CD4-positive, alpha-beta T cell treated with Interleukin-12 subunit alpha and Interleukin-12 subunit beta, for 1 hour (primary cell): ENCODE measurements at regions not wholly inside any gene's neighbourhood (a gene's known extent, or its start where the extent isn't known, plus 50 kb on each side); places are given as distances from the start of the nearest gene placed in this dataset.

Experiments
- DNase-seq: peaks from one replicate; pipeline ENCODE4 v3.0.0-alpha.2; 2020

GRCh38 chr2:184481865-184482264 lies 116.5 kb upstream of the ZNF804A start:
- DNase-seq, result no peak

GRCh38 chr2:184498936-184499335 lies 99.4 kb upstream of the ZNF804A start:
- DNase-seq, result no peak

DNA sequence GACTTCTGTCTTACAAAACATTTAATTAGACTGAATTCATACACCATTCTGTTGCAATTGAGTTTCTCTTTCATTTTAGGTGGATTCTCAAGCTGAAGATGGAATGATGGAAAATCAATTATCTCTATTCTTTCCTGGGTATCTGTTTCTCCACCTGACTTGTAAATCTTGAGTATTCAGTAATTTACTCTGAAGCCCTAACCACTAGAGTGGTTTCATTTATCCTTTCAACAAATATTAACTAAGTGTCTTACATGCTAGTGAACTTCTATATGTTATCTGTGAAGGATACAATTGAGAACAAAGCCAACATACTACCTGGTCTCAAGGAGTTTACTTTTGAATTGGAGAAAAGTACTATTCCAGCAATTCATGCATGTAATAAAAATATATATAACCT lies 94.1 kb upstream of the ZNF804A start:
- no peak for DNase-seq

DNA sequence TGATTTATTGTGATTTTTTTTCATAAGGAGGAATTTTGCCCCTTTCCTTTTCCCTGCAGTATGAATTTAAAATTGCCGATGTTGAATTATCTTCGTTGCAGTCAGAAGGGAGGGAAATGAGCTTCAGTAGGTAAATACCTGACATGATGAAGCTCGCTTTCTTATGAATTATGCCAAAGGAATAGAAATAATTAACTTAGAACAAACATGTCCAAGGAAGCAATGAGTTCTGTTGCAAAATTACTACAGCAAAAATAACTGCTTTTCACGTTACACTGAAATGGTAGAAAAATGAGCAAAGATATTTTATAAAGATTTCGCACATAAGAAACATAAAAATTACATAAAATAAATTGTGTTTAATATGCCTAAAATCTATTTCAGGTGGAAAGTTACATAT lies 91.1 kb upstream of the ZNF804A start:
- DNase-seq, result no peak

DNA sequence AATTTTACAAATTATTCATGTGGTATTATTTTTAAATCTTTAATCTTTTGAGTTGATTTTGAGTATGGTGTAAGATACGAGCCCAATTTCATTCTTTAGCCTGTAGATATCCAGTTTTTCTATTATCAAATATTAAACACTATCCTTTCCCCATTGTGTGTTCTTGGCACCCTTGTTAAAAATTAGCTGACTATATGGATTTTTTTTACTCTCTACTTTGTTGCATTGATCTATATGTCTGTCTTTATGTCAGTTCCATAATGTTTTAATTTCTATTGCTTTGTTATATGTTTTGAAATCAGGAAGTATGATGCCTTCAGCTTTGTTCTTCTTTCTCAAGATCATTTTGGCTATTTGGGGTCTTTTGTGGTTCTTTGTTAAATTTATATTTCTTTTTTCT lies 80.9 kb upstream of the ZNF804A start:
- DNase-seq, result no peak

DNA sequence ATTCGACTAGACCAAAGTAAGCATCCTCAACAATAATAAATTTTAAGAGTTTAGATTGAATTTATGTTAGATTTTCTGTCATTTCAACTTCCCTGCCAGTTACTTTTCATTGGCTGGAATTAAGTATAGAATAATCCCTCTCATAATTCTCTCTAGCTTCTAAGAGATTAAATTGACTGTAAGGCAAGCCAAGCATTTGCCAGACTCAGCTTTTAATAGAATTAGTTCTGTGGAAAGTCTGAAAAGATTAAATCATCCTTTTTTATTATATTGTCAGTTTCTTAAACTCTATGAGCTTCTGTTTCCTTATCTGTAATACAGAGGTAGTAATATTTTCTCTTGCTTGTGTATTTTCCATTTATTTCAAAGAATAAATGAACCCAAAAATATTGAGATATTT lies 77.9 kb upstream of the ZNF804A start:
- no peak for DNase-seq

DNA sequence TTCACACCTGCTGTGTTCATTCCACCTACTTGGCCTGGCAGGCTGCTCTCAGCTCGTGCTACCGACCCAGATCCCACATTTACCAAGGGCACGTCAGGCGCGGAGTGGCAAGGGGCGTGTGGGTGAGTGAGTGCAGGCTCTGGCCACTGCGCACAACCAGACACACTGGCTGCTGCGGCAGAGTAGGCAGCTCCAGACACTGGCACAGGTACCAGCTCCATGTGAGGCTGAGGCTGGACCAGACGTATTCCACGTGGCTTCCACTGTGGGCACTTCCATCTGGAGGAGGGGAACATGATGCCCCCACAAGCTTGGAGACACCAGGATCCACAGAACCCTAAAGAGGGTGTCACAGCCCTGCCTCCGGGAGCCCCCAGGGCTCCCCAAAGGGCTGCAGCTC lies 74.6 kb upstream of the ZNF804A start:
- no peak for DNase-seq

GRCh38 chr2:184524551-184525382 lies 73.6 kb upstream of the ZNF804A start:
- no peak for DNase-seq

GRCh38 chr2:184527058-184527457 lies 71.3 kb upstream of the ZNF804A start:
- no peak for DNase-seq

DNA sequence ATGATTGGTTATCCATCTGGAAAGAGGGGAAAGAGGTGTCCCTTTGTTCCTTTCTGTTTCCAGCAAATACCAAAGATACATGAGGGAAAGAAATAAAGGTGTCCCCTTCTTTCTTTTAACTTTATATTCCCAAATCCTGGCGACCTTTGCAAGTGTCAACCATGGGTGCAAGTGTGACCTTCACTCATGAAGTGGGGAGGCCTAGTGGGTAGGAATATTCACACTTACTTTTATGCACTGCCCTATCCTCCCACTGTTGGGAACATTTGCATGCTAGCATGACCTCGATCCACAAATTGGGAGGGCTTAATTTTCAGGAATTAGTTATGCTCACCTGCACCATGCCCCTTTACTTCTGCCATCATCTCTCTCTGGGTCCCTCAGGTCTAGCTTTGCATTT lies 70.2 kb upstream of the ZNF804A start:
- no peak for DNase-seq

DNA sequence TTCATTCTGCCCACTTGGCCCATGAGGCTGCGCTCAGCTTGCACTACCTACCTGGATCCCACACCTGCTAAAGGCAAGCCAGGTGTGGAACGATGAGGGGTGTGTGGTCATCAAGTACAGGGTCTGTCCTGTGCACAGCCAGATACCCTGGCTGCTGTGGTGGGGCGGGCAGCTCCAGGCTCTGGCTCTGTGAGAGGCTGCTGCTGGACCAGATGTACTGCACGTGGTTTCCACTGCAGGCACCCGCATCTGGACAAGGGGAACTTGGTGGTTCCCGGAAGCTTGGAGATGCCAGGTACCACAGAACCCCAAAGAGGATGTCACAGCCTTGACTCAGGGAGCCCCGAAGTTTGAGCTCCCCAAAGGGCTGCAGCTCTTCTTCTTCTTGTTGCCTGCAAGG lies 68.1 kb upstream of the ZNF804A start:
- DNase-seq, result no peak

GRCh38 chr2:184530959-184531358 lies 67.4 kb upstream of the ZNF804A start:
- no peak for DNase-seq

- no peak for DNase-seq
These were observed 65.8 kb upstream of the ZNF804A start for GRCh38 chr2:184532551-184532950.

- no peak for DNase-seq
These were observed 63.3 kb upstream of the ZNF804A start for GRCh38 chr2:184534986-184535385.

DNA sequence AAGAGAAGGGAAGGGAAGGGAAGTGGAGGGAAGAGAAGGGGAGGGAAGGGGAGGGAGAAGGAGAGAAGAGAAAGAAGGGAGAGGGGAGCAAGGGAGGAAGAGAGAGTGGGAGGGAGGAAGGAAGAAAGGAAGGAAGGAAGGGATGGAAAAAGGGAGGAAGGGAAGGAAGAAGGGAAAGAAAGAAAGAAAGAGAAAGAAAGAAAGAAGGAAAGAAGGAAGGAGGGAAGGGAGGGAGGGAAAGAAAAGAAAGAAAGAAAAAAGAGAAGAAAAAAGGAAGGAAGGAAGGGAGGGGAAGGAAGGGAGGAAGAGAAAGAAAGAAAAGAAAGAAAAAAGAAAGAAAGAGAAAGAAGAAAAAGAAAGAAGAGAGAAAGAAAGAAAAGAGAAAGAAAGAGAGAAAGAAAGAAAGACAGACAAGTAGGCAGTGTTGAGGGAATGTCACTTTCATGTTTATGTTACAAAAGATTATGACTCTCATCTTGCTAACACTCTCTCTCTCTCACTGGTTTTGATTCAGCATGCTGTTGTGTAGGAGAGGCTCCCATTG lies 58.0 kb upstream of the ZNF804A start:
- no peak for DNase-seq

DNA sequence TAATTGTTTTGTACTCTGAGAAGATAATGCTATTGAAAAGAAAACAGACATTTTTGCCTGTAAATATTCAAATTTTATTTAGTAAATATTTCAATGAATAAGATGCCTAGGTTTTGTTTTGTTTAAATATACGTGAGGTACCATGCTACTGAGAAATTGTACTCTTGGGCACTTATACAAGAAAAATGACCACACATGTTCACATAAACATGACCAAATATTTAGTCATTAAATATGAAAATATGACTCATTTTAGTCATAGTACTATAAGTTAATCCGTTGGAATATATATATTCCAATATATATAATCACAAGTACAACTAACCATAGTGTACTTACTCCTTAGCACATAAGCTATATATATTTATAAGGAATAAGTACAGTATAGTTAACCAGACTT lies 56.7 kb upstream of the ZNF804A start:
- no peak for DNase-seq

- no peak for DNase-seq
These were observed 54.5 kb upstream of the ZNF804A start for GRCh38 chr2:184543832-184544231.
